ENCODE measurements at regions not wholly inside any gene's neighbourhood (a gene's known extent, or its start where the extent isn't known, plus 50 kb on each side); places are given as distances from the start of the nearest gene placed in this dataset.

DNA sequence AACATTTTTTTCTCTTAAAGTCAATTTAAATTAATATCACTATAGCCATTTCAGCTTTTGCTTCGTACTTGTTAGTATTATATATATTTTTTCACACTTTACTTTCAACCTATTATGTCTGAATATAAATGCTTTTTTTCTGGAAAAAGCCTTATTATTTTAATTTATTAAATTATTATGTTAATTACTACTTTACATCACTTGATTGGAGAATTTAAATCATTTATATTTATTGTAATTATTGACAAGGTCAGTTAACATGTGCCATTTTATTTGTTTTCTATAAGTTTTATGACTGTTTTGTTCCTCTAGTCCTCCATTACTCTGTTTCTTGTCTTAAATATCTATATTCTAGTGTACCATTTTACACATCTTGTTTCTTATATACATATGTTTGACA is 1333.4 kb upstream of the MIR17HG start:
- TF ChIP-seq, protein P1, sequence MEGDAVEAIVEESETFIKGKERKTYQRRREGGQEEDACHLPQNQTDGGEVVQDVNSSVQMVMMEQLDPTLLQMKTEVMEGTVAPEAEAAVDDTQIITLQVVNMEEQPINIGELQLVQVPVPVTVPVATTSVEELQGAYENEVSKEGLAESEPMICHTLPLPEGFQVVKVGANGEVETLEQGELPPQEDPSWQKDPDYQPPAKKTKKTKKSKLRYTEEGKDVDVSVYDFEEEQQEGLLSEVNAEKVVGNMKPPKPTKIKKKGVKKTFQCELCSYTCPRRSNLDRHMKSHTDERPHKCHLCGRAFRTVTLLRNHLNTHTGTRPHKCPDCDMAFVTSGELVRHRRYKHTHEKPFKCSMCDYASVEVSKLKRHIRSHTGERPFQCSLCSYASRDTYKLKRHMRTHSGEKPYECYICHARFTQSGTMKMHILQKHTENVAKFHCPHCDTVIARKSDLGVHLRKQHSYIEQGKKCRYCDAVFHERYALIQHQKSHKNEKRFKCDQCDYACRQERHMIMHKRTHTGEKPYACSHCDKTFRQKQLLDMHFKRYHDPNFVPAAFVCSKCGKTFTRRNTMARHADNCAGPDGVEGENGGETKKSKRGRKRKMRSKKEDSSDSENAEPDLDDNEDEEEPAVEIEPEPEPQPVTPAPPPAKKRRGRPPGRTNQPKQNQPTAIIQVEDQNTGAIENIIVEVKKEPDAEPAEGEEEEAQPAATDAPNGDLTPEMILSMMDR (conservative IDR thresholded peaks at IDR 0.05), result no peak
- TF ChIP-seq EZH2 (IDR thresholded peaks at IDR 0.05; ENCODE audit: low read depth), result no peak
